Heart left ventricle (tissue), 13 donors: ENCODE measurements at regions not wholly inside any gene's neighbourhood (a gene's known extent, or its start where the extent isn't known, plus 50 kb on each side); places are given as distances from the start of the nearest gene placed in this dataset.

Source experiments
- CTCF ChIP-seq, 12 donors: fragments of 200-600 bp; sonication (generic) in 4 of 12; IDR thresholded peaks; one replicate each; pipeline versions ENCODE4 v1.5.0 to v1.8.0; 2018 to 2022; ENCODE audit warnings: antibody characterized with exemption in 12 of 12, mild to moderate bottlenecking in 5 of 12
- POLR2A ChIP-seq, 2 donors: fragments of 450-650 bp; IDR thresholded peaks; one replicate each; pipeline ENCODE4 v1.6.1; 2017; ENCODE audit warnings: antibody characterized with exemption in 2 of 2, mild to moderate bottlenecking in 2 of 2, moderate library complexity in 2 of 2
- donor health status: ischemic (EF 13 %, LVEDD 7.1; RV severe dilation, severe dysfunction).
- donor health status: DM: no; HTN: yes; CAD: no.
- donor health status: DM: no; HTN: no; CAD: no.
- donor health status: ischemic (EF 25% LVEDD 6.9; RV normal size, moderate dysfunction).
- donor health status: ischemic (EF 25% LVEDD 5.7; RV mildly dilated, moderate dysfunction).
- donor health status: ischemic (EF 35%, LVEDD 5.7; RV mildly dilated, moderate dysfunction).
- donor health status: nonischemic (EF 11% LVEDD 7.7; RV severe dilation, severe dysfunction).
- donor health status: DM: yes; HTN: yes; CAD: no.
- donor health status: PGD.
- donor health status: ischemic (EF 29% LVEDD 5.4; RV normal size, mild dysfunction).
- donor health status: nonischemic (EF 23%, LVEDD 6.1; RV moderate dilation, normal function).

GRCh38 chr13:76778853-76779252 is 107.4 kb downstream of the KCTD12 start:
- no peak for TF ChIP-seq CTCF (IDR thresholded peaks at IDR 0.05)
- no peak for TF ChIP-seq POLR2A (IDR thresholded peaks at IDR 0.05)
